NT2/D1 (cell line): ENCODE measurements at regions not wholly inside any gene's neighbourhood (a gene's known extent, or its start where the extent isn't known, plus 50 kb on each side); places are given as distances from the start of the nearest gene placed in this dataset.

Source experiments
- SUZ12 ChIP-seq: IDR thresholded peaks from 2 replicates; pipeline ENCODE4 v1.6.1; 2011; ENCODE audit not compliant: insufficient read length, insufficient read depth; ENCODE audit errors: extremely low read depth
- YY1 ChIP-seq: IDR thresholded peaks from 2 replicates; pipeline ENCODE4 v1.6.1; 2011; ENCODE audit not compliant: insufficient read length, insufficient read depth
- ZNF274 ChIP-seq: IDR thresholded peaks from 2 replicates; pipeline ENCODE4 v1.6.1; 2011; ENCODE audit warnings: mild to moderate bottlenecking, low read depth, low read length

DNA sequence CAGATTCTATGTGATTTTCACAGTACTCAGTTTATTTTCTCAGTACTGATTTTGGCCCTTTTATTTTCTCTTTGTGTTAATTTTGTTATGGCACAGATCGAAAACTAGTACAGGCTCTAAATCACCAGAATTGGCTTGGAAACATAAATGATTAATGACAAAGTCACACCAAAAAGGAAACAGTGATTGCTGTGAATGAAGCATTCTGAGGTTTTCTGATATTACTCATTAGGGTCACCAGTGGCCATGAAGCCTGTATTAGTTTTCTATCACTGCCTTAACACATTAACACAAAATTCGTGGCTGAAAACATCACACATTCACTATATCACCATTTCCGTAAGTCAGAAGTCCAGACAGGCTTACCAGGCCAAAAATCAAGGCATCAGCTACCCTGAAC is 343.0 kb upstream of the THRB start:
- no peak for TF ChIP-seq ZNF274
- TF ChIP-seq YY1, result no peak
- no peak for TF ChIP-seq SUZ12
